ENCODE measurements at regions not wholly inside any gene's neighbourhood (a gene's known extent, or its start where the extent isn't known, plus 50 kb on each side); places are given as distances from the start of the nearest gene placed in this dataset.

GRCh38 chr4:14334166-14334565 lies 668.1 kb upstream of the CPEB2 start:
- no peak for DNase-seq (ENCODE audit: low spot score)
- in situ Hi-C loops (cut with MboI; ENCODE audit: low pct_unique_long_range_greater_than_20kb, low sequenced_read_pairs, unreplicated experiment): no loop called here
- TF ChIP-seq, protein P1, sequence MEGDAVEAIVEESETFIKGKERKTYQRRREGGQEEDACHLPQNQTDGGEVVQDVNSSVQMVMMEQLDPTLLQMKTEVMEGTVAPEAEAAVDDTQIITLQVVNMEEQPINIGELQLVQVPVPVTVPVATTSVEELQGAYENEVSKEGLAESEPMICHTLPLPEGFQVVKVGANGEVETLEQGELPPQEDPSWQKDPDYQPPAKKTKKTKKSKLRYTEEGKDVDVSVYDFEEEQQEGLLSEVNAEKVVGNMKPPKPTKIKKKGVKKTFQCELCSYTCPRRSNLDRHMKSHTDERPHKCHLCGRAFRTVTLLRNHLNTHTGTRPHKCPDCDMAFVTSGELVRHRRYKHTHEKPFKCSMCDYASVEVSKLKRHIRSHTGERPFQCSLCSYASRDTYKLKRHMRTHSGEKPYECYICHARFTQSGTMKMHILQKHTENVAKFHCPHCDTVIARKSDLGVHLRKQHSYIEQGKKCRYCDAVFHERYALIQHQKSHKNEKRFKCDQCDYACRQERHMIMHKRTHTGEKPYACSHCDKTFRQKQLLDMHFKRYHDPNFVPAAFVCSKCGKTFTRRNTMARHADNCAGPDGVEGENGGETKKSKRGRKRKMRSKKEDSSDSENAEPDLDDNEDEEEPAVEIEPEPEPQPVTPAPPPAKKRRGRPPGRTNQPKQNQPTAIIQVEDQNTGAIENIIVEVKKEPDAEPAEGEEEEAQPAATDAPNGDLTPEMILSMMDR (IDR thresholded peaks at IDR 0.05; ENCODE audit: extremely low read depth, insufficient read depth, missing control alignments): no peak

- in situ Hi-C loops (cut with MboI; ENCODE audit: low pct_unique_long_range_greater_than_20kb, low sequenced_read_pairs, unreplicated experiment): no loop called here
- TF ChIP-seq, protein P1 (IDR thresholded peaks at IDR 0.05; ENCODE audit: extremely low read depth, insufficient read depth, missing control alignments): no peak
- DNase-seq (ENCODE audit: low spot score): no peak
Measured at GRCh38 chr4:14335872-14336271, 666.4 kb upstream of the CPEB2 start.

DNA sequence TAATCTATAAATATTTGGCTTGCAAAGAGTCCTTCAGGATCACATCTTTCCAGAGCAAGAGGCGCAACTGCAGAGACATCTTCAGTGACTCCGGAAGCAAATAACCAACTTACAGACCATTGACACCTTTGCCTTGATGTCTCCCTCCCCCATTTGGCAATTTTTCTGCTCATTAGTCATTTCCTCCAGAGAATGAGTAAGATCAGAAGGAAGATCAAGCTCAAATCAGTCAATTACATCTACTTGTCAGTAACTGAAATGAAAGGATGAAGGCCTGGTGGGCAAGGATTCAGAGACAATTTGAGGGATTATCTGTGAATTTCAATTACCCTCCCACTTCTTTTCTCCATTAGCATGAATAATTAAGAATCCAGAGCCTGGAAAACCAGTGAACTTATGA lies 665.6 kb upstream of the CPEB2 start:
- no peak for DNase-seq (ENCODE audit: low spot score)
- TF ChIP-seq, protein P1 (IDR thresholded peaks at IDR 0.05; ENCODE audit: extremely low read depth, insufficient read depth, missing control alignments): no peak
- in situ Hi-C loops (cut with MboI; ENCODE audit: low pct_unique_long_range_greater_than_20kb, low sequenced_read_pairs, unreplicated experiment): no loop called here

DNA sequence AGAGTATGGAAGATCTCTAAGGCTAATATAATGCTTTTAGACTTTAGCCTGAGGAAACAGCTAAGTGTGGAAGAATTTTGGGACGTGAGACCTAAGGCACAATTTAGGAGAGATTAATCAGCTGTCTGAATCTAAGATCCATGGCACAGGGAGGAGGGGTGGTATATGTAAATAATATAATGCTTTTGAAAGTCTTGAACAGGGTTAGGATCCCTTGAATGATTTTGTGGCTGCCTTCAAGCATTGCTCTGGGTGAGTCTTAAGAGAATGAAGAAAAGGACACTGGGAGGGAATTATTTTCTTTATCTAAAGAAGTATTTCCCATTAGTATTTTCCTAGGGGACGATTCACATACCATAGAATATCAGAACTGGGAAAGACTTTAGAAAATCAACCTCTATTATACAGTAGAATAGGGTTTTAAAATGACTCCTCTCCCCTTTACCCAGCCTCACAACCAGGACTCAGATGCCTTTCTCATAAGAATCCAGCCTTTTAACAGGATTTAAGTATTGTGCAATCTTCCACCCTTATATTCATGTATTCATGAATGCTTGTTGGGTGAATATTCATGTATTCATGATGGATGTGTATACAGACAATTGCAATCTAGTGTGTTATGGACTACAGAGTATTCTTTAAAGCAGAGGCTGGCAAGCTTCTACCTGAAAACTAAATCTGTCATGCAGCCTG lies 664.2 kb upstream of the CPEB2 start:
- DNase-seq (ENCODE audit: low spot score): no peak
- TF ChIP-seq, protein P1 (IDR thresholded peaks at IDR 0.05; ENCODE audit: extremely low read depth, insufficient read depth, missing control alignments): no peak
- in situ Hi-C loops (cut with MboI; ENCODE audit: low pct_unique_long_range_greater_than_20kb, low sequenced_read_pairs, unreplicated experiment): no loop called here

GRCh38 chr4:14338585-14339265 lies 663.6 kb upstream of the CPEB2 start:
- in situ Hi-C loops (cut with MboI; ENCODE audit: low pct_unique_long_range_greater_than_20kb, low sequenced_read_pairs, unreplicated experiment): no loop called here
- TF ChIP-seq, protein P1 (IDR thresholded peaks at IDR 0.05; ENCODE audit: extremely low read depth, insufficient read depth, missing control alignments): no peak
- DNase-seq (ENCODE audit: low spot score): no peak

GRCh38 chr4:14339715-14340114 lies 662.6 kb upstream of the CPEB2 start:
- TF ChIP-seq, protein P1 (IDR thresholded peaks at IDR 0.05; ENCODE audit: extremely low read depth, insufficient read depth, missing control alignments): no peak
- DNase-seq (ENCODE audit: low spot score): no peak
- in situ Hi-C loops (cut with MboI; ENCODE audit: low pct_unique_long_range_greater_than_20kb, low sequenced_read_pairs, unreplicated experiment): no loop called here
